ENCODE measurements at regions not wholly inside any gene's neighbourhood (a gene's known extent, or its start where the extent isn't known, plus 50 kb on each side); places are given as distances from the start of the nearest gene placed in this dataset.

DNA sequence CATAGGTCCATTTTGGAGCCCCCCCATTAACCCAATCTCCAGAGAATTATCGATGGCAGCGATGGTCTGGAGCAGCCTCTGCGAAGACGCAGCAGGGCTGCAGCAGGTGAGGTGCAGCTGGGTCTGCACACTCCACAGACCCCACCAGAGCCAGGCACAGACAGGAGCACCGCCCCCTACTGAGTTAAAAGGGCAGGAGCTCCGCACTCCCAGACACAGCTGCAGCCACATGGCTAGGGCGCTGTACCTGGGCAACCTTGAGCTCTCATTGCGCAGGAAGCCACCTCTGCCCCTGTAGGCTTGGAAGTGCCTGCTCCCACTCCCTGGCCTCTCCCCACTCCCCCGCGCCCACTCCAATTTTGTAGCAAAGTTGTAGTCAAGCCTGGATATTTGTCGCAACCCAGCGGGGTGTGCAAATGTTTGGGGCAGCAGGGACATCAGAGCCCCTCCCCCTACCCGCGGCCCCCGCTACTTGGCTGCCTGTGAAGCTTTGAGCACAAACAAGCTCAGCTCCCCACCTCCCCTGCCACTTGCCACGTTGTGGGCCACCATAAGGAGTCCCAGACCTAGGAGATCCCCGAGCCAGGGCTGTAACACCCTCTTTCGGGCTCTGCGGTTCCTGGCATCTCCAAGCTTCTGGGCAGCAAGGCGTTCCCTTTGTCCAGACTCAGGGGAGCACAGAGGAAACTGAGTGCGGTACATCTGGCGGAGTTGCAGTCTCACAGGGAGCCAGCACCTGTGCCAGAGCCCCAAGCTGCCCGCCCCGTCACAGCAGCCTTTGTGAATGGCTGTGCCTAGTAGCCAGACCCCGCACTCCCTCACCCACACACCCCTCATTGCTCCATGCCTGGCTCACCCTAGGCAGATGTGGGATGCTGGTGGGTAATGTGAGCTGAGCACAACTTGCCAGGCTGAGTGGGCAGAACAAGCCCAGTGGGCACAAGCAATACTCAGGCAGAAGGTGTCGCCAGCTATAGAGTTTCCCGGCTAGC, 949.7 kb upstream of the SLITRK1 start:
- Histone ChIP-seq H3K4me2 (ENCODE audit: low read length) (no peak overlapping the region), H3K27me3 (ENCODE audit: insufficient read depth, low read length) (no peaks in the 10 kb centered on the region), H3K36me3 (ENCODE audit: control insufficient read depth in 1 of 2, insufficient read depth in 2 of 2, low read length in 2 of 2) (no peaks in the 10 kb centered on the region), H3K9ac (ENCODE audit: low read length) (no peak overlapping the region), H4K20me1 (ENCODE audit: insufficient read depth) (no peaks in the 10 kb centered on the region), H3K79me2 (ENCODE audit: insufficient read depth, low read length) (no peaks in the 10 kb centered on the region), H3K9me2 (ENCODE audit: insufficient read depth) (no peaks in the 10 kb centered on the region), H3K4me1 (ENCODE audit: control insufficient read depth in 1 of 2, insufficient read depth in 2 of 2, low read length in 2 of 2) (no peaks in the 10 kb centered on the region), H2AFZ (ENCODE audit: low read depth, low read length, poor library complexity, severe bottlenecking) (no peak overlapping the region), H3K4me3 (replicated peaks in 1 of 2; ENCODE audit: low read depth in 1 of 2, low read length in 2 of 2) (no peak overlapping the region), H3K27ac (ENCODE audit: low read depth, low read length) (no peak overlapping the region), H3K9me3 (ENCODE audit: control insufficient read depth in 1 of 2, insufficient read depth in 1 of 2, low read depth in 1 of 2, low read length in 2 of 2) (no peaks in the 10 kb centered on the region)
- RAD21 ChIA-PET (ENCODE audit: low non-redundant PET in 1 of 2, low total read pairs in 2 of 2, uncharacterized antibody in 2 of 2, unreplicated experiment in 2 of 2): no interaction called here
- CTCF ChIA-PET: no interaction called here
- DNase-seq (ENCODE audit: low read depth, low spot score) (no peak), ATAC-seq (no peak)
- intact Hi-C loops (cut with micrococcal nuclease): no loop called here
- no TSS peak for BruUV-seq (replicated peaks)
- TF ChIP-seq, protein P1, sequence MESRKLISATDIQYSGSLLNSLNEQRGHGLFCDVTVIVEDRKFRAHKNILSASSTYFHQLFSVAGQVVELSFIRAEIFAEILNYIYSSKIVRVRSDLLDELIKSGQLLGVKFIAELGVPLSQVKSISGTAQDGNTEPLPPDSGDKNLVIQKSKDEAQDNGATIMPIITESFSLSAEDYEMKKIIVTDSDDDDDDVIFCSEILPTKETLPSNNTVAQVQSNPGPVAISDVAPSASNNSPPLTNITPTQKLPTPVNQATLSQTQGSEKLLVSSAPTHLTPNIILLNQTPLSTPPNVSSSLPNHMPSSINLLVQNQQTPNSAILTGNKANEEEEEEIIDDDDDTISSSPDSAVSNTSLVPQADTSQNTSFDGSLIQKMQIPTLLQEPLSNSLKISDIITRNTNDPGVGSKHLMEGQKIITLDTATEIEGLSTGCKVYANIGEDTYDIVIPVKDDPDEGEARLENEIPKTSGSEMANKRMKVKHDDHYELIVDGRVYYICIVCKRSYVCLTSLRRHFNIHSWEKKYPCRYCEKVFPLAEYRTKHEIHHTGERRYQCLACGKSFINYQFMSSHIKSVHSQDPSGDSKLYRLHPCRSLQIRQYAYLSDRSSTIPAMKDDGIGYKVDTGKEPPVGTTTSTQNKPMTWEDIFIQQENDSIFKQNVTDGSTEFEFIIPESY (IDR thresholded peaks at IDR 0.05; ENCODE audit: extremely low read depth, insufficient replicate concordance, low read length): no peak
- TF ChIP-seq POLR2A (IDR thresholded peaks at IDR 0.05; ENCODE audit: borderline replicate concordance, extremely low read depth, insufficient read depth, insufficient read length): no peak
- TF ChIP-seq EZH2phosphoT487 (IDR thresholded peaks at IDR 0.05; ENCODE audit: borderline replicate concordance): no peak
- TF ChIP-seq, protein P2, sequence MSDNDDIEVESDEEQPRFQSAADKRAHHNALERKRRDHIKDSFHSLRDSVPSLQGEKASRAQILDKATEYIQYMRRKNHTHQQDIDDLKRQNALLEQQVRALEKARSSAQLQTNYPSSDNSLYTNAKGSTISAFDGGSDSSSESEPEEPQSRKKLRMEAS (IDR thresholded peaks at IDR 0.05): no peak
- no peak for TF ChIP-seq CEBPB (IDR thresholded peaks at IDR 0.05; ENCODE audit: low read depth)
- no peak for TF ChIP-seq TCF7L2 (IDR thresholded peaks at IDR 0.05; ENCODE audit: borderline replicate concordance, extremely low read depth, insufficient read depth, insufficient read length)
- no peak for TF ChIP-seq SRF (IDR thresholded peaks at IDR 0.05; ENCODE audit: low read depth)
- no peak for TF ChIP-seq ZNF274 (IDR thresholded peaks at IDR 0.05; ENCODE audit: low read depth, low read length)
- TF ChIP-seq POLR2AphosphoS5 (IDR thresholded peaks at IDR 0.05; ENCODE audit: low read depth, low read length): no peak
- TF ChIP-seq, protein P3, sequence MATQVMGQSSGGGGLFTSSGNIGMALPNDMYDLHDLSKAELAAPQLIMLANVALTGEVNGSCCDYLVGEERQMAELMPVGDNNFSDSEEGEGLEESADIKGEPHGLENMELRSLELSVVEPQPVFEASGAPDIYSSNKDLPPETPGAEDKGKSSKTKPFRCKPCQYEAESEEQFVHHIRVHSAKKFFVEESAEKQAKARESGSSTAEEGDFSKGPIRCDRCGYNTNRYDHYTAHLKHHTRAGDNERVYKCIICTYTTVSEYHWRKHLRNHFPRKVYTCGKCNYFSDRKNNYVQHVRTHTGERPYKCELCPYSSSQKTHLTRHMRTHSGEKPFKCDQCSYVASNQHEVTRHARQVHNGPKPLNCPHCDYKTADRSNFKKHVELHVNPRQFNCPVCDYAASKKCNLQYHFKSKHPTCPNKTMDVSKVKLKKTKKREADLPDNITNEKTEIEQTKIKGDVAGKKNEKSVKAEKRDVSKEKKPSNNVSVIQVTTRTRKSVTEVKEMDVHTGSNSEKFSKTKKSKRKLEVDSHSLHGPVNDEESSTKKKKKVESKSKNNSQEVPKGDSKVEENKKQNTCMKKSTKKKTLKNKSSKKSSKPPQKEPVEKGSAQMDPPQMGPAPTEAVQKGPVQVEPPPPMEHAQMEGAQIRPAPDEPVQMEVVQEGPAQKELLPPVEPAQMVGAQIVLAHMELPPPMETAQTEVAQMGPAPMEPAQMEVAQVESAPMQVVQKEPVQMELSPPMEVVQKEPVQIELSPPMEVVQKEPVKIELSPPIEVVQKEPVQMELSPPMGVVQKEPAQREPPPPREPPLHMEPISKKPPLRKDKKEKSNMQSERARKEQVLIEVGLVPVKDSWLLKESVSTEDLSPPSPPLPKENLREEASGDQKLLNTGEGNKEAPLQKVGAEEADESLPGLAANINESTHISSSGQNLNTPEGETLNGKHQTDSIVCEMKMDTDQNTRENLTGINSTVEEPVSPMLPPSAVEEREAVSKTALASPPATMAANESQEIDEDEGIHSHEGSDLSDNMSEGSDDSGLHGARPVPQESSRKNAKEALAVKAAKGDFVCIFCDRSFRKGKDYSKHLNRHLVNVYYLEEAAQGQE (IDR thresholded peaks at IDR 0.05; ENCODE audit: low read depth): no peak
- TF ChIP-seq EGR1 (IDR thresholded peaks at IDR 0.05; ENCODE audit: low read depth): no peak
- no peak for TF ChIP-seq CBX3 (IDR thresholded peaks at IDR 0.05; ENCODE audit: low read depth)
- TF ChIP-seq, protein P4, sequence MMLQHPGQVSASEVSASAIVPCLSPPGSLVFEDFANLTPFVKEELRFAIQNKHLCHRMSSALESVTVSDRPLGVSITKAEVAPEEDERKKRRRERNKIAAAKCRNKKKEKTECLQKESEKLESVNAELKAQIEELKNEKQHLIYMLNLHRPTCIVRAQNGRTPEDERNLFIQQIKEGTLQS (IDR thresholded peaks at IDR 0.05): no peak
- TF ChIP-seq FOSL1 (IDR thresholded peaks at IDR 0.05; ENCODE audit: low read depth): no peak
- no peak for TF ChIP-seq ELF1 (IDR thresholded peaks at IDR 0.05; ENCODE audit: borderline replicate concordance, low read depth)
- TF ChIP-seq, protein P5, sequence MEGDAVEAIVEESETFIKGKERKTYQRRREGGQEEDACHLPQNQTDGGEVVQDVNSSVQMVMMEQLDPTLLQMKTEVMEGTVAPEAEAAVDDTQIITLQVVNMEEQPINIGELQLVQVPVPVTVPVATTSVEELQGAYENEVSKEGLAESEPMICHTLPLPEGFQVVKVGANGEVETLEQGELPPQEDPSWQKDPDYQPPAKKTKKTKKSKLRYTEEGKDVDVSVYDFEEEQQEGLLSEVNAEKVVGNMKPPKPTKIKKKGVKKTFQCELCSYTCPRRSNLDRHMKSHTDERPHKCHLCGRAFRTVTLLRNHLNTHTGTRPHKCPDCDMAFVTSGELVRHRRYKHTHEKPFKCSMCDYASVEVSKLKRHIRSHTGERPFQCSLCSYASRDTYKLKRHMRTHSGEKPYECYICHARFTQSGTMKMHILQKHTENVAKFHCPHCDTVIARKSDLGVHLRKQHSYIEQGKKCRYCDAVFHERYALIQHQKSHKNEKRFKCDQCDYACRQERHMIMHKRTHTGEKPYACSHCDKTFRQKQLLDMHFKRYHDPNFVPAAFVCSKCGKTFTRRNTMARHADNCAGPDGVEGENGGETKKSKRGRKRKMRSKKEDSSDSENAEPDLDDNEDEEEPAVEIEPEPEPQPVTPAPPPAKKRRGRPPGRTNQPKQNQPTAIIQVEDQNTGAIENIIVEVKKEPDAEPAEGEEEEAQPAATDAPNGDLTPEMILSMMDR (IDR thresholded peaks at IDR 0.05 in 2 of 3, conservative IDR thresholded peaks at IDR 0.05 in 1 of 3; ENCODE audit: borderline replicate concordance in 1 of 3, insufficient read depth in 1 of 3, low read depth in 2 of 3, low read length in 2 of 3): no peak
- no peak for TF ChIP-seq YY1 (IDR thresholded peaks at IDR 0.05; ENCODE audit: extremely low read depth, insufficient replicate concordance, low read depth, low read length)
- POLR2A ChIA-PET: no interaction called here

Measured in HCT116 (cell line).